Heart left ventricle (tissue), 16 donors: ENCODE measurements at regions not wholly inside any gene's neighbourhood (a gene's known extent, or its start where the extent isn't known, plus 50 kb on each side); places are given as distances from the start of the nearest gene placed in this dataset.

ENCODE experiments used
- ATAC-seq, 4 donors: fragments of 200-7000 bp; cut with Tn5 transposase; one replicate each; pipeline ENCODE4 v1.9.1; 2020 to 2022; ENCODE audit warnings: moderate library complexity in 4 of 4, mild to moderate bottlenecking in 3 of 4, moderate number of reproducible peaks in 1 of 4
- DNase-seq, 5 donors: peaks; one replicate each; pipeline ENCODE4 v3.0.0-alpha.2; 2020
- H3K27ac ChIP-seq, 12 donors: fragments of 200-600 bp; sonication (generic) in 4 of 12; one replicate each; pipeline versions ENCODE4 v1.5.0 to v1.8.0; 2016 to 2022; ENCODE audit warnings: mild to moderate bottlenecking in 2 of 12
- H3K27me3 ChIP-seq, 9 donors: fragments of 200-600 bp; sonication (generic) in 2 of 9; one replicate each; pipeline versions ENCODE4 v1.5.1 to v1.8.0; 2016 to 2022; ENCODE audit warnings: mild to moderate bottlenecking in 3 of 9
- H3K36me3 ChIP-seq, 9 donors: fragments of 200-600 bp; sonication (generic) in 2 of 9; one replicate each; pipeline versions ENCODE4 v1.5.0 to v1.8.0; 2018 to 2022; ENCODE audit warnings: mild to moderate bottlenecking in 2 of 9
- H3K4me1 ChIP-seq, 12 donors: fragments of 200-600 bp; sonication (generic) in 4 of 12; one replicate each; pipeline versions ENCODE4 v1.5.0 to v1.8.0; 2016 to 2022; ENCODE audit warnings: mild to moderate bottlenecking in 3 of 12
- H3K4me3 ChIP-seq, 12 donors: fragments of 200-600 bp; sonication (generic) in 4 of 12; one replicate each; pipeline versions ENCODE4 v1.5.0 to v1.8.0; 2017 to 2022; ENCODE audit warnings: mild to moderate bottlenecking in 9 of 12, moderate library complexity in 4 of 12
- H3K9me3 ChIP-seq, 12 donors: fragments of 200-600 bp; sonication (generic) in 4 of 12; one replicate each; pipeline versions ENCODE4 v1.5.0 to v1.8.0; 2016 to 2022; ENCODE audit warnings: mild to moderate bottlenecking in 1 of 12
- POLR2A ChIP-seq, 2 donors: fragments of 450-650 bp; IDR thresholded peaks; one replicate each; pipeline ENCODE4 v1.6.1; 2017; ENCODE audit warnings: antibody characterized with exemption in 2 of 2, mild to moderate bottlenecking in 2 of 2, moderate library complexity in 2 of 2
- WGBS, 4 donors: extraction: QIAGEN DNeasy Blood & Tissue Kit in 2 of 4; methylation state at CpG; one replicate each; pipeline versions ENCODE4 v1.1.5 to v1.1.7; 2013 to 2018; 5-methylcytosine and 5-hydroxymethylcytosine counted together
- intact Hi-C, 10 donors: fragments of 100-400 bp; cut with DNase I; formaldehyde crosslinking; loops; one replicate each; pipeline versions ENCODE4 v1.11.1 to v1.14.2; 2022
- TF ChIP-seq, protein P1 (sequence below), 12 donors: fragments of 200-600 bp; sonication (generic) in 4 of 12; IDR thresholded peaks; one replicate each; pipeline versions ENCODE4 v1.5.0 to v1.8.0; 2018 to 2022; ENCODE audit warnings: antibody characterized with exemption in 12 of 12, mild to moderate bottlenecking in 5 of 12
- donor health status: ischemic (EF 13 %, LVEDD 7.1; RV severe dilation, severe dysfunction).
- donor health status: healthy with polysubstance abuse.
- donor health status: DM: no; HTN: yes; CAD: no.
- donor health status: DM: no; HTN: no; CAD: no.
- donor health status: ischemic (EF 25% LVEDD 6.9; RV normal size, moderate dysfunction).
- donor health status: ischemic (EF 25% LVEDD 5.7; RV mildly dilated, moderate dysfunction).
- donor health status: healthy.
- donor health status: DM: yes; HTN: yes; CAD: no.
- donor health status: ischemic (EF 35%, LVEDD 5.7; RV mildly dilated, moderate dysfunction).
- donor health status: nonischemic (EF 11% LVEDD 7.7; RV severe dilation, severe dysfunction).
- donor health status: DM: yes; HTN: yes; CAD: no.
- donor health status: PGD.
- donor health status: ischemic (EF 29% LVEDD 5.4; RV normal size, mild dysfunction).
- donor health status: nonischemic (EF 23%, LVEDD 6.1; RV moderate dilation, normal function).

DNA sequence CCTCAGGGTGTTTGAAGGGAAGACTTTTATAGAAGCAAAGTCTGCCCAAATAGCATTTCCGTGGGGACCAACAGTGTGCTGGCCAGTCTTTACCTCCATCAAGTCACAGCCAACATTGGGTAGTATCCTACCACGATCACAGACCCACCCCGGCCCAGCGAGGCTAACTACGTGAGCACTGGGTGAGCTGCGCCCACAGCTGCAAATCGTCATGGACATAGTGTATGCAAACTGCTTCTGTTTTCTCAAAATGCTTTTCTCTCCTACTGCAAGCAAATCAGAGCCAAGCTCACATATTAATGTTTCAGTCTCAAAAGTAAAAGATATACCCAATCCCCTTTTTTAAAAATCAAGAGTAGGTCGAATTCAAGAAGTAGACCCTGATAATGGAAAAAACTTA is 592.8 kb upstream of the CDH4 start:
- Histone ChIP-seq H3K36me3 (no peaks in the 10 kb centered on the region), H3K9me3 (peaks cover 0 to 10% (median 0%) of the 10 kb centered on the region in 12 donors), H3K27me3 (peaks cover 0 to 31% (median 0%) of the 10 kb centered on the region in 9 donors), H3K27ac (no peak overlapping the region), H3K4me3 (no peak overlapping the region), H3K4me1 (no peaks in the 10 kb centered on the region)
- no peak for DNase-seq
- TF ChIP-seq, protein P1, sequence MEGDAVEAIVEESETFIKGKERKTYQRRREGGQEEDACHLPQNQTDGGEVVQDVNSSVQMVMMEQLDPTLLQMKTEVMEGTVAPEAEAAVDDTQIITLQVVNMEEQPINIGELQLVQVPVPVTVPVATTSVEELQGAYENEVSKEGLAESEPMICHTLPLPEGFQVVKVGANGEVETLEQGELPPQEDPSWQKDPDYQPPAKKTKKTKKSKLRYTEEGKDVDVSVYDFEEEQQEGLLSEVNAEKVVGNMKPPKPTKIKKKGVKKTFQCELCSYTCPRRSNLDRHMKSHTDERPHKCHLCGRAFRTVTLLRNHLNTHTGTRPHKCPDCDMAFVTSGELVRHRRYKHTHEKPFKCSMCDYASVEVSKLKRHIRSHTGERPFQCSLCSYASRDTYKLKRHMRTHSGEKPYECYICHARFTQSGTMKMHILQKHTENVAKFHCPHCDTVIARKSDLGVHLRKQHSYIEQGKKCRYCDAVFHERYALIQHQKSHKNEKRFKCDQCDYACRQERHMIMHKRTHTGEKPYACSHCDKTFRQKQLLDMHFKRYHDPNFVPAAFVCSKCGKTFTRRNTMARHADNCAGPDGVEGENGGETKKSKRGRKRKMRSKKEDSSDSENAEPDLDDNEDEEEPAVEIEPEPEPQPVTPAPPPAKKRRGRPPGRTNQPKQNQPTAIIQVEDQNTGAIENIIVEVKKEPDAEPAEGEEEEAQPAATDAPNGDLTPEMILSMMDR (IDR thresholded peaks at IDR 0.05), result no peak
- TF ChIP-seq POLR2A (IDR thresholded peaks at IDR 0.05), result no peak
- no peak for ATAC-seq
- 74 to 83% (median 81%) methylated on average over 8 of the region's 8 CpGs for WGBS, 4 donors
- intact Hi-C loops, result no loop called here

DNA sequence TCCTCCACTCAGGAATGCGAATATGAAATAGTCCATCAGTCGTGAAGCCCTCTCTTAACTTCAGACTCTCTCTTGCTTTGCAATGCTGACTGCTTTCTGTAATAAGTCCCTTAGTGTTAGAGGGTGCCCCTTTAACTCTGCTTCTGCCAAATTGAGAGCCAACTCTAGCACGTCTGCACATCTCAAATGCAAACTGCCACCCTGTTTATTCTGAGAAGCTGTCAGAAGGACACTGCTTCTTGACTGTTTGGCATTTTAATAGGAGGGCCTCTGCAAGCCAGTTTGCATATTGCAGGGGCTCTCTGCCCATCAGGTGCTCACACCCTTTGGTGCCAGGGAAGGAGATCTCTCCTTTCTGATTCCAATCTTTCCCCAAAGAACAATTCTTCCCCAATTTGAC is 589.8 kb upstream of the CDH4 start:
- Histone ChIP-seq H3K27ac (no peak overlapping the region), H3K4me1 (no peaks in the 10 kb centered on the region), H3K36me3 (no peaks in the 10 kb centered on the region), H3K9me3 (no peaks in the 10 kb centered on the region), H3K27me3 (peaks cover 0 to 27% (median 0%) of the 10 kb centered on the region in 9 donors), H3K4me3 (no peak overlapping the region)
- TF ChIP-seq, protein P1 (IDR thresholded peaks at IDR 0.05), result no peak
- TF ChIP-seq POLR2A (IDR thresholded peaks at IDR 0.05), result no peak
- 47 to 56% (median 55%) methylated on average over 3 of the region's 3 CpGs for WGBS, 4 donors
- intact Hi-C loops, result loop anchor here in 1 of 10 donors (5.0 kb wide), 1 partner anchor 1030 kb away; no protein-coding TSS in a partner anchor
- ATAC-seq (no peak), DNase-seq (no peak)

DNA sequence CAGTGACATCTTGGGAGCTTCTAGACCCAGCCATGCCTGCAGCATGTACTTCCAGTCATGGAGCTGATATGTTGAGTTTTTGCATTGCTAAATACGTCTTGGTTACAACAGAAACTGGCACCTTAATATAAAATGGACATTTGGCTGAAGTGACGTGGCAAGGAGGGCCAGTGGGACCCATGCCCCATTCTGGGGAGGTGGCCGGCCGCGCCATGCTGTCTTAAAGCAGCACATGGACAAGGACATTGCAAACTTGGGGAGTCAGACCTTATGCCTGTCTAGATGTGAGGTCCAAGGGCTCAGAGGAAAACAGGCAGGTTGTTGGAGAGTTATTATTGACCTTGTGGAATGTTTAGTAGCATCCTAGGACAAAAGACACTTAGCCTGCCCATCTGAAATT is 588.0 kb upstream of the CDH4 start:
- H3K9me3 ChIP-seq, result no peaks in the 10 kb centered on the region
- no peaks in the 10 kb centered on the region for H3K36me3 ChIP-seq
- DNase-seq, result no peak
- no peak for ATAC-seq
- intact Hi-C loops, result loop anchor here in 1 of 10 donors (5.0 kb wide), 1 partner anchor 1028 kb away; no protein-coding TSS in a partner anchor
- TF ChIP-seq POLR2A (IDR thresholded peaks at IDR 0.05), result no peak
- TF ChIP-seq, protein P1 (IDR thresholded peaks at IDR 0.05), result no peak
- no peaks in the 10 kb centered on the region for H3K4me1 ChIP-seq
- H3K27me3 ChIP-seq, result peaks cover 0 to 19% (median 0%) of the 10 kb centered on the region in 9 donors
- WGBS, 4 donors, result 88 to 91% (median 88%) methylated on average over 5 of the region's 5 CpGs
- no peak overlapping the region for H3K27ac ChIP-seq
- no peak overlapping the region for H3K4me3 ChIP-seq

GRCh38 chr20:60667641-60668040 is 584.4 kb upstream of the CDH4 start:
- ATAC-seq, result no peak
- TF ChIP-seq, protein P1 (IDR thresholded peaks at IDR 0.05), result no peak
- no peak for TF ChIP-seq POLR2A (IDR thresholded peaks at IDR 0.05)
- H3K9me3 ChIP-seq, result no peaks in the 10 kb centered on the region
- H3K27ac ChIP-seq, result no peak overlapping the region
- no peaks in the 10 kb centered on the region for H3K4me1 ChIP-seq
- H3K4me3 ChIP-seq, result no peak overlapping the region
- peaks cover 0 to 23% (median 0%) of the 10 kb centered on the region in 9 donors for H3K27me3 ChIP-seq
- no peak for DNase-seq
- no peaks in the 10 kb centered on the region for H3K36me3 ChIP-seq
- 68 to 77% (median 73%) methylated on average over 6 of the region's 6 CpGs for WGBS, 4 donors
- intact Hi-C loops, result no loop called here
